WTC11 (cell line): ENCODE measurements at regions not wholly inside any gene's neighbourhood (a gene's known extent, or its start where the extent isn't known, plus 50 kb on each side); places are given as distances from the start of the nearest gene placed in this dataset.

Experiments
- AFF4 ChIP-seq: sonication (generic); formaldehyde crosslinking; IDR thresholded peaks from 2 replicates; pipeline ENCODE4 v1.8.1; 2023; ENCODE audit warnings: mild to moderate bottlenecking, missing genetic modification reagents, borderline replicate concordance
- ATF1 ChIP-seq: sonication (generic); formaldehyde crosslinking; IDR thresholded peaks from 2 replicates; pipeline ENCODE4 v1.8.1; 2023; ENCODE audit warnings: mild to moderate bottlenecking, moderate library complexity, missing genetic modification reagents
- CTCF ChIP-seq: fragments of 200-600 bp; IDR thresholded peaks from 2 replicates; pipeline ENCODE4 v1.8.0; 2022; ENCODE audit warnings: antibody characterized with exemption
- ESRRA ChIP-seq: sonication (generic); formaldehyde crosslinking; IDR thresholded peaks from 2 replicates; pipeline ENCODE4 v1.8.1; 2022; ENCODE audit warnings: mild to moderate bottlenecking, missing genetic modification reagents, borderline replicate concordance
- GABPB1 ChIP-seq: sonication (generic); formaldehyde crosslinking; IDR thresholded peaks from 2 replicates; pipeline ENCODE4 v1.8.1; 2023; ENCODE audit warnings: mild to moderate bottlenecking, missing genetic modification reagents
- NFYB ChIP-seq: sonication (generic); formaldehyde crosslinking; conservative IDR thresholded peaks from 2 replicates; pipeline ENCODE4 v1.8.0; 2022; ENCODE audit warnings: low read depth, missing genetic modification reagents
- NR2C2 ChIP-seq: sonication (generic); formaldehyde crosslinking; IDR thresholded peaks from 2 replicates; pipeline ENCODE4 v1.8.0; 2022; ENCODE audit warnings: mild to moderate bottlenecking, missing genetic modification reagents
- NR3C1 ChIP-seq: sonication (generic); formaldehyde crosslinking; conservative IDR thresholded peaks from 2 replicates; pipeline ENCODE4 v1.8.1; 2023; ENCODE audit warnings: low read depth, mild to moderate bottlenecking, missing genetic modification reagents
- SMAD4 ChIP-seq: sonication (generic); formaldehyde crosslinking; IDR thresholded peaks from 2 replicates; pipeline ENCODE4 v1.8.0; 2022; ENCODE audit warnings: mild to moderate bottlenecking, missing genetic modification reagents
- SP1 ChIP-seq: sonication (generic); formaldehyde crosslinking; conservative IDR thresholded peaks from 2 replicates; pipeline ENCODE4 v1.8.1; 2022; ENCODE audit warnings: missing genetic modification reagents
- TP53 ChIP-seq: sonication (generic); formaldehyde crosslinking; IDR thresholded peaks from 2 replicates; pipeline ENCODE4 v1.8.1; 2023; ENCODE audit warnings: mild to moderate bottlenecking, missing genetic modification reagents
- ZNF121 ChIP-seq: sonication (generic); formaldehyde crosslinking; IDR thresholded peaks from 2 replicates; pipeline ENCODE4 v1.8.0; 2023; ENCODE audit warnings: missing genetic modification reagents

- TF ChIP-seq CTCF = no peak
- no peak for TF ChIP-seq SP1 (CRISPR knock-in tag)
- no peak for TF ChIP-seq AFF4 (CRISPR knock-in tag)
- TF ChIP-seq NR3C1 (CRISPR knock-in tag) = no peak
- no peak for TF ChIP-seq GABPB1 (CRISPR knock-in tag)
- TF ChIP-seq ESRRA = no peak
- TF ChIP-seq ZNF121 (CRISPR knock-in tag) = no peak
- TF ChIP-seq TP53 (CRISPR knock-in tag) = no peak
- TF ChIP-seq NR2C2 (CRISPR knock-in tag) = no peak
- no peak for TF ChIP-seq NFYB (CRISPR knock-in tag)
- no peak for TF ChIP-seq SMAD4
- no peak for TF ChIP-seq ATF1 (CRISPR knock-in tag)
Measured at GRCh38 chr9:78786794-78787193, 489.9 kb downstream of the PSAT1 start.
